B cell (primary cell): ENCODE measurements at regions not wholly inside any gene's neighbourhood (a gene's known extent, or its start where the extent isn't known, plus 50 kb on each side); places are given as distances from the start of the nearest gene placed in this dataset.

Source experiments
- ATAC-seq: fragments of 200-7000 bp; cut with Tn5 transposase; one replicate; pipeline ENCODE4 v1.10.0; 2021; ENCODE audit warnings: low read depth, mild to moderate bottlenecking, moderate number of reproducible peaks, moderate library complexity
- CTCF ChIA-PET: fragments of 350-600 bp; sonication (Branson Sonifier 250); formaldehyde crosslinking; loops from one replicate; lab custom pipeline; 2021; ENCODE audit warnings: antibody characterized with exemption, inconsistent platforms; lab: Charles Lee
- POLR2A ChIA-PET: fragments of 350-600 bp; sonication (Branson Sonifier 250); formaldehyde crosslinking; loops from one replicate; lab custom pipeline; 2021; ENCODE audit warnings: antibody characterized with exemption; lab: Charles Lee
- DNase-seq: peaks from one replicate; pipeline ENCODE4 v3.0.0; 2013
- H2AFZ ChIP-seq: 2 replicates; pipeline ENCODE4 v1.6.1; 2012; ENCODE audit warnings: mild to moderate bottlenecking, low read depth, low read length; ENCODE audit not compliant: insufficient read depth, poor library complexity, severe bottlenecking
- H3K27ac ChIP-seq, 2 donors: 1 replicate in 1 of 2; 2 replicates in 1 of 2; pipeline ENCODE4 v1.5.1; 2012 to 2013; ENCODE audit warnings: low read length in 2 of 2, mild to moderate bottlenecking in 2 of 2, moderate library complexity in 1 of 2
- H3K27me3 ChIP-seq, 4 experiments: fragments of 200-600 bp in 1 of 4; sonication (generic) in 1 of 4; replicated peaks in 1 of 4; 1 replicate in 2 of 4; 2 replicates in 2 of 4; pipeline versions ENCODE4 v1.6.1 to v1.7.0; 2013 to 2016; ENCODE audit warnings: low read length in 3 of 4, mild to moderate bottlenecking in 2 of 4, mixed read lengths in 1 of 4, moderate library complexity in 1 of 4; ENCODE audit not compliant: insufficient read depth in 4 of 4, control insufficient read depth in 3 of 4; ENCODE audit errors: control extremely low read depth in 1 of 4
- H3K36me3 ChIP-seq, 2 experiments: replicated peaks in 1 of 2; 1 replicate in 1 of 2; 2 replicates in 1 of 2; pipeline versions ENCODE4 v1.6.1 to v1.7.1; 2013; ENCODE audit warnings: low read length in 1 of 2; ENCODE audit not compliant: insufficient read depth in 2 of 2, control insufficient read depth in 1 of 2; ENCODE audit errors: control extremely low read depth in 1 of 2, extremely low read depth in 1 of 2
- H3K4me1 ChIP-seq, 2 donors: fragments of 200-600 bp in 1 of 2; sonication (generic) in 1 of 2; 1 replicate in 1 of 2; 2 replicates in 1 of 2; pipeline versions ENCODE4 v1.5.1 to v1.6.1; 2013 to 2017; ENCODE audit warnings: low read length in 2 of 2; ENCODE audit not compliant: control insufficient read depth in 2 of 2, insufficient read depth in 2 of 2
- H3K4me2 ChIP-seq: replicated peaks from 2 replicates; pipeline ENCODE3; 2012; ENCODE audit warnings: mild to moderate bottlenecking, low read depth, low read length; ENCODE audit not compliant: poor library complexity, severe bottlenecking
- H3K4me3 ChIP-seq, 5 experiments: fragments of 200-600 bp in 1 of 5; sonication (generic) in 1 of 5; 1 replicate in 3 of 5; 2 replicates in 2 of 5; pipeline versions ENCODE4 v1.5.1 to v1.7.0; 2011 to 2016; ENCODE audit warnings: low read length in 4 of 5, mild to moderate bottlenecking in 4 of 5, low read depth in 2 of 5, control low read depth in 1 of 5, moderate library complexity in 1 of 5; ENCODE audit not compliant: insufficient read depth in 1 of 5; ENCODE audit errors: control extremely low read depth in 1 of 5, extremely low read depth in 1 of 5
- H3K79me2 ChIP-seq: fragments of 200-600 bp; sonication (generic); one replicate; pipeline ENCODE4 v1.6.0; 2016; ENCODE audit warnings: low read length; ENCODE audit not compliant: control insufficient read depth, insufficient read depth
- H3K9ac ChIP-seq: fragments of 200-600 bp; sonication (generic); 2 replicates; pipeline ENCODE4 v1.6.1; 2017; ENCODE audit warnings: mild to moderate bottlenecking, low read length, moderate library complexity
- H3K9me3 ChIP-seq, 3 donors: one replicate each; pipeline versions ENCODE4 v1.6.1 to v1.7.1; 2013; ENCODE audit warnings: low read length in 2 of 3; ENCODE audit not compliant: control insufficient read depth in 2 of 3, insufficient read depth in 1 of 3; ENCODE audit errors: control extremely low read depth in 1 of 3
- H4K20me1 ChIP-seq: 2 replicates; pipeline ENCODE4 v1.6.0; 2012; ENCODE audit warnings: mild to moderate bottlenecking, low read length; ENCODE audit not compliant: insufficient read depth, control insufficient read depth, poor library complexity, severe bottlenecking
- H3K27ac Mint-ChIP-seq: one replicate; pipeline ENCODE4 v1.8.0; 2021; ENCODE audit warnings: mixed read lengths
- H3K27me3 Mint-ChIP-seq: one replicate; pipeline ENCODE4 v1.8.0; 2021; ENCODE audit warnings: mixed read lengths
- H3K4me1 Mint-ChIP-seq: one replicate; pipeline ENCODE4 v1.8.0; 2021; ENCODE audit warnings: mixed read lengths
- H3K4me3 Mint-ChIP-seq: one replicate; pipeline ENCODE4 v1.8.0; 2021; ENCODE audit warnings: mixed read lengths
- H3K9me3 Mint-ChIP-seq: one replicate; pipeline ENCODE4 v1.8.0; 2022; ENCODE audit warnings: mixed read lengths; ENCODE audit not compliant: insufficient read depth
- CTCF ChIP-seq: fragments of 200-600 bp; IDR thresholded peaks from one replicate; pipeline ENCODE4 v1.8.0; 2022; ENCODE audit warnings: antibody characterized with exemption, mild to moderate bottlenecking
- EZH2 ChIP-seq: IDR thresholded peaks from 2 replicates; pipeline ENCODE4 v1.6.1; 2012; ENCODE audit warnings: borderline replicate concordance, low read depth, mild to moderate bottlenecking, moderate library complexity, low read length; ENCODE audit not compliant: insufficient read depth, poor library complexity, severe bottlenecking
- WGBS: methylation state at CpG from one replicate; pipeline ENCODE4 v1.1.5; 2013; ENCODE audit warnings: missing lambda C conversion rate; ENCODE audit not compliant: insufficient coverage; 5-methylcytosine and 5-hydroxymethylcytosine counted together
- intact Hi-C: fragments of 100-400 bp; cut with micrococcal nuclease; formaldehyde crosslinking; loops from one replicate; pipeline ENCODE4 v1.10.0; 2022

GRCh38 chr4:123312116-123312515 is 84.5 kb upstream of the SPRY1 start:
- no peaks in the 10 kb centered on the region for H3K27me3 Mint-ChIP-seq
- Histone ChIP-seq H2AFZ (no peak overlapping the region), H3K4me1 (no peaks in the 10 kb centered on the region), H3K36me3 (peaks cover 0 to 2% of the 10 kb centered on the region in 2 experiments), H3K79me2 (no peaks in the 10 kb centered on the region), H3K27ac (no peak overlapping the region), H3K27me3 (no peaks in the 10 kb centered on the region), H3K9me3 (peaks cover 0 to 1% (median 0%) of the 10 kb centered on the region in 3 donors), H3K4me2 (no peak overlapping the region), H3K4me3 (no peak overlapping the region), H3K9ac (no peak overlapping the region), H4K20me1 (no peaks in the 10 kb centered on the region)
- no peaks in the 10 kb centered on the region for H3K4me1 Mint-ChIP-seq
- ATAC-seq (no peak), DNase-seq (no peak)
- ChIA-PET POLR2A (no interaction called here), CTCF (interaction anchor here (1.4 kb wide), 1 partner anchor 253 kb away, joined by 3 read pairs; no protein-coding TSS in a partner anchor)
- intact Hi-C loops, result no loop called here
- H3K9me3 Mint-ChIP-seq, result peaks cover 2% of the 10 kb centered on the region
- H3K4me3 Mint-ChIP-seq, result no peak overlapping the region
- no peak overlapping the region for H3K27ac Mint-ChIP-seq
- WGBS, result no CpG with 5 or more reads among the region's 1 CpG
- no peak for TF ChIP-seq EZH2
- TF ChIP-seq CTCF, result no peak

- H3K27ac ChIP-seq, result no peak overlapping the region
- H3K36me3 ChIP-seq, result peaks cover 0 to 2% of the 10 kb centered on the region in 2 experiments
- no peak overlapping the region for H3K9ac ChIP-seq
- ATAC-seq (no peak), DNase-seq (no peak)
- Mint-ChIP-seq H3K27me3 (no peaks in the 10 kb centered on the region), H3K4me1 (no peaks in the 10 kb centered on the region), H3K9me3 (peaks cover 2% of the 10 kb centered on the region), H3K4me3 (no peak overlapping the region), H3K27ac (no peak overlapping the region)
- H3K4me2 ChIP-seq, result no peak overlapping the region
- H3K9me3 ChIP-seq, result peaks cover 0 to 1% (median 0%) of the 10 kb centered on the region in 3 donors
- no peaks in the 10 kb centered on the region for H3K27me3 ChIP-seq
- no peak overlapping the region for H2AFZ ChIP-seq
- H3K4me1 ChIP-seq, result no peaks in the 10 kb centered on the region
- intact Hi-C loops, result no loop called here
- H4K20me1 ChIP-seq, result no peaks in the 10 kb centered on the region
- 96% methylated on average over 8 of the region's 10 CpGs for WGBS
- no peaks in the 10 kb centered on the region for H3K79me2 ChIP-seq
- TF ChIP-seq EZH2, result no peak
- no peak for TF ChIP-seq CTCF
- H3K4me3 ChIP-seq, result no peak overlapping the region
- CTCF ChIA-PET, result interaction anchor here (1.4 kb wide), 1 partner anchor 252 kb away, joined by 3 read pairs; no protein-coding TSS in a partner anchor
- POLR2A ChIA-PET, result no interaction called here
Observed at GRCh38 chr4:123312951-123313592, 83.5 kb upstream of the SPRY1 start.
